ENCODE measurements at regions not wholly inside any gene's neighbourhood (a gene's known extent, or its start where the extent isn't known, plus 50 kb on each side); places are given as distances from the start of the nearest gene placed in this dataset.

DNA sequence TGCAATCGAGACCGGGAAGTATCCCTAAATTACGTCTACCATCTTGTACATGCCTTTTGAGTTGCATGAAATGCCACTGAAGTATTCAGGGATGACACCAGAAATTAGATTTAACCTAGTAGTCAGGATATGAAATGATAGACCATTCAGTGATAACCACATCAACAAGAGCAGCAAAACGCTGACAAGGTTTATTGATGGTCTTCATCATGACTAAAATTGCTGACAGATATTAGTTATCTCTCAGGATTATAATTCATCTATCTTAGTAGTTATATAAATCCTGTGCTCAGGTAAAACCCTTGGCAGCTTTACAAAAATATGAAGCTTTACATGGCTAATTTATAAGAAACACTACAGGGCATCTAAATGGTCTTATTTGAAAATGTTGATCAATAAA, 1104.7 kb downstream of the EFNA5 start:
- no peak for DNase-seq (ENCODE audit: low read depth)
- in situ Hi-C loops (cut with HindIII; ENCODE audit: low pct_unique_long_range_greater_than_20kb, low sequenced_read_pairs): no loop called here

DNA sequence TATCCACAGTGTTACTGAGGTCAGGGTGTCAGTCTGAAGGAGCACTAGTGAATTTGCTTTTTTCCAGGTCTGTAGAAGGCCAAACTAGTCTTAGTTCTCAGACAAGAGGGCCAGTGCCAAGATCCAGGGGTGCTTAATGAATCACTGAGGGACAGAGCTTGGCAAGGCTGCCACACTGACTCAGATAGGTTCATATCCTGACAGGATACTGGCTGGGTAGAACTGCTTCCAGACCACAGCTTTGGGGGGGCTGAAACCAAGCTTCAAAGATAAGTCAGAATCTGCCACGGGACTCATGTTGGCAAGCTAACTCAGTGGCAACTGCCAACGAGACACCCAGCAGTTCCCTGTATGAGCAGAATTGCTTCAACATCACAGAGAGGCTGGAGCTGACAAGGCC, 1125.4 kb downstream of the EFNA5 start:
- in situ Hi-C loops (cut with HindIII; ENCODE audit: low pct_unique_long_range_greater_than_20kb, low sequenced_read_pairs): no loop called here
- DNase-seq (ENCODE audit: low read depth): no peak

DNA sequence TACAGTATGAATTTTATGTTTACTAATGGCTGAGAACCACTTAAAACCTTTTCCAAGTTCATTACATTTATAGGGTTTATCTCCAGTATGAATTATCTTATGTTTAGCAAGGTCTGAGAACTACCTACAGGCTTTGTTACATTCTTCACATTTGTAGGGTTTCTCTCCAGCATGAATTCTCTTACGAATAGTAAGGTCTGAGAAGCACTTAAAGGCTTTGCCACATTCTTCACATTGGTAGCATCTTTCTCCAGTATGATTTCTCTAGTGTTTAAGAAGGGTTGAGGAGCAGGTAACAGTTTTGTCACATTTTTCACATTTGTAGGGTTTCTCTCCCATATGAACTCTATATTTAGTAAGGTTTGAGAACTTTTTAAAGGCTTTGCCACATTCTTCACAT, 1127.4 kb downstream of the EFNA5 start:
- no peak for DNase-seq (ENCODE audit: low read depth)
- in situ Hi-C loops (cut with HindIII; ENCODE audit: low pct_unique_long_range_greater_than_20kb, low sequenced_read_pairs): no loop called here

DNA sequence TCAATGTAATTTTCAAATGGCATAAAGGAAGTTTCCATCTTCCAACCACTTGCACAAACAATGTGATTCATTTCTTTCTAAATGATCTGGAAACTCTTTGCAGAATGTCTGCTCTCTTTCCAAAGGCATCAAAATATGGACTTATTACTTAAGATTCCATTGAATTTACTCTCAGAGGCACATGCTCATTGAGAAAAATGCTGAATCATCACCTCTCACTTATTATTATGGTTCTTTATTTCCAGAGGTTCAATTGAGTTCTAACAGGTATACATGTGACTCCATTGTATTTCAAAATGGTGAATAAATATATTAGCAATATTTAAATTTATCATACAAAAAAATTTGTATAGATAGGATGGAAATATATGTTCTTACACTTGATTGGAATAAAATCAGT, 1140.6 kb downstream of the EFNA5 start:
- in situ Hi-C loops (cut with HindIII; ENCODE audit: low pct_unique_long_range_greater_than_20kb, low sequenced_read_pairs): no loop called here
- DNase-seq (ENCODE audit: low read depth): no peak

DNA sequence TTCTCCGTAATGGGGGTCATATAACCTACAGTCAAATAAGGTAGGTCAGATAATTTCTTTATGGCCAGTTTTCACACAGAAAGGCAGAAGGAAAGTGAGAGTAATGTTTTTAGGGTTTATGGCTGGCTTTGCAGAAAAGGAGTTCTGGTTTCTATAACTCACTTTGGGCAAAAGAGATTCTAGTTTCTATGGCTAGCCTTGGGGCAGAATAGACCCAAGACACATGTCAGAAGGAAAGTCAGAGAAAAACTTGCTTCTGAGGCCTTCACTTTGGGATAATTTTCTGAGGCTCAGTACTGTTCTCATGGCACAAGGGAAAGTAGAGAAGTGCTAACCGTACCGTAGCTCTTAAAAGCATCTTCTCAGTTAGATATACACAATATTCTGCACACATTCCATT, 1145.3 kb downstream of the EFNA5 start:
- in situ Hi-C loops (cut with HindIII; ENCODE audit: low pct_unique_long_range_greater_than_20kb, low sequenced_read_pairs): no loop called here

DNA sequence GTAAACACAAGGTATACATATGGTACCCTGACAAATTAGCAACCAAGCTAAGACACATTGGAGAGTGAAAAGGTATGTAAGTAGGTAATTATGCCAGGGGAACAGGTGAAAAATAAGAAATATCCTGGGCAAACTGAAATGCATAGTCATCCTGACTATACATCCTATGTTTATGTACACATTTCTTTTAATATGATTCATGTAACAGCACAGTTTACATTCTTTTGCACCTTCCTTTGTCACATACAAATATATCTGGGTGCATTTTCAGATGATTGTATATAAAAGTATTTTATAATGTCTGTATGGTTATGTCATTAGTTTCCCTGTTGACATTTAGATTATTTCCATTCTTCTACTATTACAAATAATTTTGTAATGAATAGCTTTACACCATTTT, 1146.9 kb downstream of the EFNA5 start:
- in situ Hi-C loops (cut with HindIII; ENCODE audit: low pct_unique_long_range_greater_than_20kb, low sequenced_read_pairs): no loop called here
- peak; percentile 6 for DNase-seq (ENCODE audit: low read depth)

More for the DNA sequence above, 1145.3 kb downstream of the EFNA5 start:
- no peak for DNase-seq (ENCODE audit: low read depth)

DNA sequence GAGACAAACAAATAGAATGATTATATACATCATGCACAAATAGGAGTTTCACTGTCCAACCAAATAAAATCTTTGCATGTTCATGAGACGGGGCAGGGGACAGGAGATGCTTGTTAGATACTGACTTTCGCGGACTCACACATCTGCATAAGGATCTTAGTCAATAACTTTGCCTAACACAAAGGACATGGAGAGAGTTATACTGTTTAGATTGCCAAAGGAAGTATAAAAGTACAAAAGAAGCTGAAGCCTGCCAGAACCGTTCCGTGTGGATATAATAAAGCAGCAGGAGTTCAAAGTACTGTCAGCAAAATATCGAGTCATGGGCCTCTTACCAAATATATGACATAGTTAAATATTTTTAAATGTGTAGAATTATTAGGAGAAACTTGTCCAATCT, 1148.4 kb downstream of the EFNA5 start:
- in situ Hi-C loops (cut with HindIII; ENCODE audit: low pct_unique_long_range_greater_than_20kb, low sequenced_read_pairs): no loop called here
- DNase-seq (ENCODE audit: low read depth): peak; percentile 2

DNA sequence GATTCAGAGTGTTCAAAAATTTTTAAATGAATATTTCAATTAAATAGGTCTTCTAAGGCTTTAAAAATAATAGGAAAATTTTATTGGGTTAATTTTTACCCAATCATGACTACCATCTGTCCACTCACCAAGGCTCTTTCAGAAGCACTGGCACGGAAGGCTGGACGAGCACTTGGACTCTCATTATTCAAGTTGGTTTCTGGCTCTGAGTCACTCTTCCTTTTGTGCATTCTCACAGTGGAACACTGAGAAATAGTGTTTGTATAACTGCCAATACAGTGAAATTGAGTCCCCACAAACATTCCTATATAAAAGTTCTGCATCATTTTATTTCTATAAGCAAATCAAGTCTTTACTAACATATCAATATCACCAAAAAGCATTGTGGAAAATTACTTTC, 1149.0 kb downstream of the EFNA5 start:
- peak; percentile 68 for DNase-seq (ENCODE audit: low read depth)
- in situ Hi-C loops (cut with HindIII; ENCODE audit: low pct_unique_long_range_greater_than_20kb, low sequenced_read_pairs): no loop called here

DNA sequence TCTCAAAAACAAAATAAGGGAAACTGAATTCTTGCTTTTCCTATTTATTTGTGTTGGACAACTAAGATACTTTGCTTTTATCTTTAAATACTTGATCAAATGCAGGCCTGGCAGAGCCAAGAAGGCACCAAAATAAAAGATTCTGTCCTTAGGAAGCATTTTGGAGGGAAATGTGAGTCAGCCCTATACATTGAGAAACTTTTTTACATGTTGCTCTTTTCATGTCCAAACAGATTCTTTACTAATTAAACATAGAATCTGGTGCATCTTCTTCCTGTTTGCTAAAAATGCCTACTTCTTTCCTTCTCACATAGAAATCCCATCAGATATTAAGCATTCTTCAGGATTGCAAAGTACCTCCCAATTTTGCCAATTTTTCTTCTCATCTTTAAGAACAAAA, 1160.4 kb downstream of the EFNA5 start:
- in situ Hi-C loops (cut with HindIII; ENCODE audit: low pct_unique_long_range_greater_than_20kb, low sequenced_read_pairs): no loop called here
- DNase-seq (ENCODE audit: low read depth): no peak

DNA sequence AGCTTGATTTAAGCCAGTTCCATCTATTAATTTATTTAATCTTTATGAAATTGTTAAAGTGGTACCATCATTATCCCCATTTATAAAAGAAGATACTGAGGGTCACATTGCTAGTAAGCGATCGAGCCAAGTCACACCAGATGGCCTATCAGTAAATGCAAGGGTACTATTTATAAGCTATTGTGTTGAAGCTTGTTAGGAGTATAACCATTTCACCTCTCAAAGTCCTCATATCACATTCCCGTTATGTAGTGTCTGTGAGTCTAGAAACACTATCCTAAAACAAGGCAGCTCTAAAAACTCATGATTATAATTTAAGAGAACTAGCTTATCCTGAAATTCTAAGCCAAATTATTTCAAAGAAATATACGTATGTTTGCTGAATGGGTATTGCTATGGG, 1161.8 kb downstream of the EFNA5 start:
- in situ Hi-C loops (cut with HindIII; ENCODE audit: low pct_unique_long_range_greater_than_20kb, low sequenced_read_pairs): no loop called here

DNA sequence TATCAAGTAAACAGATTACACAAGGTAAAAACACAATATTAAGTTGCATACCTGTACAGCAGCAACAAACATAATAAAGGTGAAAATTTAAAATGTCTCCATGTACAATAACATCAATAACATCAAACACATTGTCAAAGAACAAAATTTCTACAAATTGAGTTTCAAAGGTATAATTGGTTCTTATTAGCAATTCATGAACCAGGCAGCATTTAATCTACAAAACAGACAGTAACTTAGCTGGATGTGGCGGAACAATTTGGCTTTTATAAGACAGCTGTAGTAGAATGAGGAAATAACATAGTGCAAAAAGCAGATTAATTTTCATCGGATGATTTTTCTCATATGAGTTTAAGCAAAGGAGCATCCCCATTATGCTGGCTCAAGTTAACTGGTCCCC, 1176.8 kb downstream of the EFNA5 start:
- DNase-seq (ENCODE audit: low read depth): no peak
- in situ Hi-C loops (cut with HindIII; ENCODE audit: low pct_unique_long_range_greater_than_20kb, low sequenced_read_pairs): no loop called here

More for the DNA sequence above, 1161.8 kb downstream of the EFNA5 start:
- DNase-seq (ENCODE audit: low read depth): no peak

DNA sequence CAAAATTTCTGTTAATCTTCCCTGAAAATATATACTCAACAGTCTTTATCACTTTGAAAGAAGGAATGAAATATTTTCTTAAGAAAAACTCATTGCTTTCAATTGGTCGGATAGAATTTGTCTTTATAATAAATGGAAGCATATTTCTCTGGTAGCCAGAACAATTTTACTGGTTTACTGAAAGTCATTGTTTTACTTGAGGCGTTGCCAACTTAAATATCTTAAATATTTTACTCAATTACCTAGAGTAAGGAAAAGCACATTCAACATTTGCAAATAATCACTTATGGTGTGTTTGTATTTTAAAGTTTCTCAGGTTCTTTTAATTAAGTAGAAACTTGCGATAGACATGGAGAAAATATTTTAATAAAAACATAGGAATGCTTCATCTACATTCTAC, 1181.7 kb downstream of the EFNA5 start:
- in situ Hi-C loops (cut with HindIII; ENCODE audit: low pct_unique_long_range_greater_than_20kb, low sequenced_read_pairs): no loop called here
- DNase-seq (ENCODE audit: low read depth): no peak

DNA sequence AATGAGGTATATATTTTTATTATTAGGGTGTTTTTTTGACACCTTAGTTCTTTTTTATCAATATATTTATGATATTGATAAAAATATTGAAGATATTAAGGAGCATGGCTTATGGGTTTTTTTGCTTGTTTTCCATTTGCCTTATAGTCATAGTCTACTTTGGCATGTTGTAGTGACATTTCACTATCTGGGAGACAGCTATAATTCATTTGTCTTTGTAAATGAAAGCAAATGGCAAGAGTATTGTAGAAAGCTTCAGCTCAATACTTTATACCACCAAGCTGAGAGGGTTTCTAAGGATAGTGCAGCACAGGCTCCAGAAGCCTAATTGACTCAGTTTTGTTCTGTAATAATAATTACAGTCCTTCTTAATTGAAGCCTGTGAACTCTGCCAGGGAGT, 1182.3 kb downstream of the EFNA5 start:
- in situ Hi-C loops (cut with HindIII; ENCODE audit: low pct_unique_long_range_greater_than_20kb, low sequenced_read_pairs): no loop called here
- DNase-seq (ENCODE audit: low read depth): no peak

DNA sequence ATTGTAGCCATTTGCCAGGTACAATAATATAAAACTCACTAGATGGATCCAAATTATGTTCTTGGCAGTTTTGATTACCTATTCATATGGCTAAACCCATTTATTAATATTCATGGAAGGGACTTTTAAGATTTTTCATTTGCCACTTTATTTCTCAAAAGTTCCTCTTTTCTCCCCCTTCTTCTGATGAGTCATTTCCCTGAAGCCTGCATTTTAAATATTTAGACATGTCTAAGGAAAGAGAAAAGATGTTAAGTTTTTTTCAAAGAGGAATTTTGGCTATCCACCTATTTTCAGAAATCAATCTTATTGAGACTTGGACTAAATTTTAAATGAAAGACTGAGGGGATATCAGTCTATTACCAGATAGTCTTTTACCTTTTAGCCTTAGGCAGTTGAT, 1189.4 kb downstream of the EFNA5 start:
- no peak for DNase-seq (ENCODE audit: low read depth)
- in situ Hi-C loops (cut with HindIII; ENCODE audit: low pct_unique_long_range_greater_than_20kb, low sequenced_read_pairs): no loop called here

DNA sequence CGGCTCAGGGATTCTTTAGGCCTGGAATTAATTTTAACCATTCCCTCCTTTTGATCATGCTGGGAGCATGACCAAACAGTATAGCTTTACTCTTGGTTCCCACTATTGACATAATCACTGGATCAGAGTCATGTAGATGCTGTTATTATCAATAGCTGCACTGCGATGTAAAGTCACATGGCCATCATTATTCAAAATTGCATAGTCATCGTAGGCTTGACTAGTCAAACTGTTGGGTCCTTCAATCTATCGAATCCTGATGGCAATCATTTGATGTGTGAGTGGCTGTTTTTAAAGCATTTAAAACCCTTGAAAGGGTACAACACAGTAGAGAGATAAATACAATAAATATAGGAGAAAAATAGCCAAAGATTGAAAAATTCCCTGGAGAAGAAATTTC, 1194.1 kb downstream of the EFNA5 start:
- in situ Hi-C loops (cut with HindIII; ENCODE audit: low pct_unique_long_range_greater_than_20kb, low sequenced_read_pairs): no loop called here
- DNase-seq (ENCODE audit: low read depth): no peak

DNA sequence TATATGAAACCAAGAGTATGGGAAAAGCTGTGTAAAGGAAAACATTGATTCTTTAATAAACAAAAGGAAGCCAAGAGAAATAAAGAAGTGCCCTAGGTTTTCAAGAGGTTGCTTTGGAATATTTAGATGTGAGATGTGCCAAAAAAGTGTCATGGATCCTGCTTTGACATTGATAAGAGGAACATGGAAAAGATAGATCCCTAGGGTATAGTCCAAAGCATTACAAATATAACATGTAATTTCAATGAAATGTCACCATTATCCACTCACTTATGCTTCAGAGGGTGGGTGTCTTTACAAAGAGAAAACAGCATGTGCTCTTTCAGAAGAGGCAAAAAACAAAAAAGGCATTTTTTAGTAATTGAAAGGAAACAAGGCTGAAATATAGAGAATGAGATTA, 1196.7 kb downstream of the EFNA5 start:
- DNase-seq (ENCODE audit: low read depth): no peak
- in situ Hi-C loops (cut with HindIII; ENCODE audit: low pct_unique_long_range_greater_than_20kb, low sequenced_read_pairs): no loop called here

DNA sequence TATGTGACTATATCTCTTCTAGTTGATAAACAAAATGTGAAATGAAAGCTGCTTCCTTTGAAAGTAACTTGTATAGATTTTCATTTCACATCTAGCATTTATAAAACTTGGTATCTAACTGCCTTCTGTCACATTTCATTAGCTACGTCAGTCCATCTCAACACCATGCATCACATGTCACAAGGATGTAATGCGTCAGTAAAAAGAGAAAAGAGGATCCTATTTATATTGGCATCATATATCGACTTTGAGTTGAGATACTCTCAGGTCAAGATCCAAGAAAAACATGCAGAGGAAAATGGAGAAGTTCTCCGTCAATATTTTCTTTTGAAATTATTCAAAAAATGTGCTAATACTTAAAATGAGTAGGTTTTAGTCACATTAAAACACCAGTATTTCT, 1211.2 kb downstream of the EFNA5 start:
- no peak for DNase-seq (ENCODE audit: low read depth)
- in situ Hi-C loops (cut with HindIII; ENCODE audit: low pct_unique_long_range_greater_than_20kb, low sequenced_read_pairs): no loop called here

DNA sequence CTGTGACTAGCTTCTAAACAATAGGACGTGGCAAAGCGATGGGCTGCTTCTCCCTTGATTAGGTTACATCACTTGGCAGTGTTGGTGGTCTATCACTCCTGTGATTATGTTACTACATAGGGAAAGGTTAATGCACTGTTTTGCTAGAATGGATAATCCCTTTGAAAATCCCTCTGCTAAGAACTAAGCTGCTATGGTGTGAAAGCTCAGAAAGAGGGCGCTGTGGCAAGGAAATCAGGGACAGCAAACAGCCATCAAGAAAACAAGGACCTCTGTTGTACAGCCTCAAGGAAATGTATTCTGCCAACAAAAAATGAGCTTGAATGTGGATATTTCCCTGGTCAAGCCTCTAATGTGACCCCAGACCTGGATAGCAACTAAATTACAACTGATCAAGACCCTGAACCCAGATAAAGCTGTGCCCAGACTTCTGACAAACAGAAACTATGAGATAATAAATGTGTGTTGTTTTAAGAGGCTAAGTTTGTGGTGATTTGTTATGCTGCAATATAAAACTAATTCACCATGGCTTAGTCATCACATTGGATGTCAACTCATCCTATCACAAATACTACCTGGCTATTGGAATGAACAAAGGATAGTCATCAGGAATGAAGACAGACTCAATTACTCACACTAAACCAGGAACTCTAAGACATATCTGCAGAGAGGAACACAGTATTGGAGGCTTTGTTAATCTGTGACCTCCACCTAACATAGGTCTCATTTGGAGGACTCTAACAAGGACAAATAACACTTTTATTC, 1215.9 kb downstream of the EFNA5 start:
- peak; percentile 57 for DNase-seq (ENCODE audit: low read depth)
- in situ Hi-C loops (cut with HindIII; ENCODE audit: low pct_unique_long_range_greater_than_20kb, low sequenced_read_pairs): no loop called here

DNA sequence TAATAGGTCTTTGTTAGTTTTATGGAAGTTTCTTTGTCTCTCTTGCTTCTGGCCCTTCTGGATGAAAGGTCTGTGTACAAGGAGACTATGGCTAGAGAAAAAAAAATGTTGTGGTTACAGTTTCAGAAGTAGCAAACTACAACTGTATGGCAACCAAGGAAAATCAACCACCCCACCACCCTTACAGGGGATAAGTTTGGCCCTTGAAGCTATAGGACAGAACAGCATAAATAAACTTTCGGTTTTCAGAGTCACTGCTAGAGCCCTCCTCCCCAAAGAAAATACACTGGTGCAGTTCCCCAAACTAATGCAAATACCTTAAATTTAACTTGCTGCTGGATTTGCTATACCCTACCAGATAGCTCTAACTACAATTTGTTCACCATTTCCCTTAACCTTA, 1216.7 kb downstream of the EFNA5 start:
- in situ Hi-C loops (cut with HindIII; ENCODE audit: low pct_unique_long_range_greater_than_20kb, low sequenced_read_pairs): no loop called here
- no peak for DNase-seq (ENCODE audit: low read depth)

DNA sequence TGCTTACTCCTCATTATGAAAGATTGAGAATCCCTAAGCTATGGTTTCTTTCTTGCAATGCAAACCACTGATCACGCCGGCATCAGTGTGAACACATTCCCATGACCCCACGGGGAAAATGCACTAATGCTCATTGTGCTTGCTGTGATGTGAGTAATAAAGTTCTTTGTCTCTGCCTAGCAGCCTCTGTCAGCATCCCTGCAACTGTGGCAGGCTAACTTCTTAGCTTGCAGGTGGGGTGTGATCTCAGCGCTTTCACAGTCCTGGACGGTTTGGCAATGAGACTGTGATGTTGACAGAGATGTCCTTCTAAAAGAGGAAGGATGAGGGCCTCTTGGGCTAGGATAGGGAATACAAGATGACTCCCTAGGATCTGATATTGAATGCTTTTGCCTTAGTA, 1218.7 kb downstream of the EFNA5 start:
- no peak for DNase-seq (ENCODE audit: low read depth)
- in situ Hi-C loops (cut with HindIII; ENCODE audit: low pct_unique_long_range_greater_than_20kb, low sequenced_read_pairs): no loop called here

DNA sequence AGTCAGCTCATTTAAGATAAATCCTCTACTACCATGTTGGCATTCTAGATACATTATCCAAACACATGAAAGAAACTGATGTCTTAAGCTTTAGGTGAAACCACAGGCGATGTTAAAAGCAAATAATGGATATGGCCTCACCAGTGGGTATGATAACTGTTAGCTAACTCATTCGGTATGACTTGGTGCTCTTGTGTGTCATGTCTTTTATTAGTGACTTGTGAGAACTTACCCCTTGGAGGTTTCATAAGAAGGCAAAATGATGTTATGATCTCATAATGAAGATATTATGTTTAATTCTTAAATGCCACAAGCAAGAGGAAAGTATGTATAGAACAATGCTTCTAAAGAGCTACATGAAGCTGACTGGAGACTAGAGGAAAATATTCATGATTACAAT, 1227.0 kb downstream of the EFNA5 start:
- in situ Hi-C loops (cut with HindIII; ENCODE audit: low pct_unique_long_range_greater_than_20kb, low sequenced_read_pairs): no loop called here
- no peak for DNase-seq (ENCODE audit: low read depth)

Data from Caki2 (cell line).